ENCODE measurements at regions not wholly inside any gene's neighbourhood (a gene's known extent, or its start where the extent isn't known, plus 50 kb on each side); places are given as distances from the start of the nearest gene placed in this dataset.

GRCh38 chr13:19052180-19052579 is 129.4 kb downstream of the TUBA3C start:
- Histone ChIP-seq H4K5ac (ENCODE audit: low read depth, low read length) (no peak overlapping the region), H2AK9ac (replicated peaks; ENCODE audit: low read depth, low read length, poor library complexity) (peak overlapping the region; percentile 51), H2BK15ac (ENCODE audit: low read depth, low read length) (no peak overlapping the region), H3K9me1 (ENCODE audit: insufficient read depth, low read length) (no peaks in the 10 kb centered on the region), H3K4me2 (ENCODE audit: low read depth, low read length) (no peak overlapping the region), H2BK120ac (ENCODE audit: low read depth, low read length) (no peak overlapping the region), H2BK20ac (ENCODE audit: low read depth, low read length) (no peak overlapping the region), H3K4me1 (ENCODE audit: control insufficient read depth, insufficient read depth, low read length) (no peaks in the 10 kb centered on the region), H2AK5ac (ENCODE audit: low read depth, low read length) (no peak overlapping the region), H2AFZ (replicated peaks; ENCODE audit: low read length, poor library complexity) (no peak overlapping the region), H3K9ac (ENCODE audit: low read depth, low read length) (no peak overlapping the region), H4K20me1 (ENCODE audit: insufficient read depth, low read length) (no peaks in the 10 kb centered on the region), H2BK5ac (ENCODE audit: low read depth, low read length, poor library complexity, severe bottlenecking) (no peak overlapping the region), H3K36me3 (ENCODE audit: control insufficient read depth, insufficient read depth, low read length) (no peaks in the 10 kb centered on the region), H3K14ac (replicated peaks; ENCODE audit: low read depth, low read length) (no peak overlapping the region), H3K27ac (ENCODE audit: insufficient read depth, low read length) (no peak overlapping the region), H3K9me3 (ENCODE audit: control insufficient read depth, insufficient read depth, low read length) (peaks cover 60% of the 10 kb centered on the region), H3K27me3 (ENCODE audit: control insufficient read depth, insufficient read depth, low read length) (no peaks in the 10 kb centered on the region), H4K91ac (ENCODE audit: insufficient read depth, low read depth, low read length) (no peak overlapping the region), H3K4ac (ENCODE audit: low read depth, low read length) (no peak overlapping the region), H3K79me1 (ENCODE audit: low read depth in 1 of 2, low read length in 2 of 2) (no peaks in the 10 kb centered on the region), H4K8ac (ENCODE audit: low read depth in 2 of 2, low read length in 2 of 2) (no peak overlapping the region), H3K56ac (ENCODE audit: extremely low read depth, insufficient read depth, low read length) (no peak overlapping the region), H3K18ac (ENCODE audit: low read depth, low read length) (no peak overlapping the region), H3K23ac (ENCODE audit: low read depth, low read length) (no peak overlapping the region), H3K4me3 (ENCODE audit: insufficient read depth, low read depth, low read length) (no peak overlapping the region)
- intact Hi-C loops (cut with micrococcal nuclease) (no loop called here), dilution Hi-C loops (cut with HindIII; ENCODE audit: low sequenced_read_pairs, unreplicated experiment) (no loop called here), in situ Hi-C loops (cut with MboI; ENCODE audit: low sequenced_read_pairs) (no loop called here)
- BruUV-seq (replicated peaks): no TSS peak
- WGBS, 2 experiments (ENCODE audit: extremely low coverage in 2 of 2, insufficient read length in 1 of 2): 88% methylated on average over 2 of the region's 6 CpGs; no CpG with 5 or more reads in 1 of the 2 experiments
- CTCF ChIA-PET: no interaction called here
- no peak for TF ChIP-seq FOS (IDR thresholded peaks at IDR 0.05; ENCODE audit: low read depth, low read length)
- TF ChIP-seq RFX5 (IDR thresholded peaks at IDR 0.05; ENCODE audit: low read depth, low read length): no peak
- TF ChIP-seq CTCF (conservative IDR thresholded peaks at IDR 0.05; ENCODE audit: low read depth, low read length): no peak
- no peak for TF ChIP-seq ELK1 (IDR thresholded peaks at IDR 0.05; ENCODE audit: borderline replicate concordance, low read depth, low read length)
- TF ChIP-seq SMC3 (IDR thresholded peaks at IDR 0.05; ENCODE audit: low read depth, low read length): no peak
- TF ChIP-seq POLR2A (IDR thresholded peaks at IDR 0.05; ENCODE audit: low read depth, low read length): no peak
- TF ChIP-seq RAD21 (IDR thresholded peaks at IDR 0.05; ENCODE audit: low read length): no peak
- DNase-seq (no peak), ATAC-seq (ENCODE audit: low read depth) (no peak)
- POLR2A ChIA-PET (ENCODE audit: unreplicated experiment): no interaction called here
